ENCODE measurements at regions not wholly inside any gene's neighbourhood (a gene's known extent, or its start where the extent isn't known, plus 50 kb on each side); places are given as distances from the start of the nearest gene placed in this dataset.

DNA sequence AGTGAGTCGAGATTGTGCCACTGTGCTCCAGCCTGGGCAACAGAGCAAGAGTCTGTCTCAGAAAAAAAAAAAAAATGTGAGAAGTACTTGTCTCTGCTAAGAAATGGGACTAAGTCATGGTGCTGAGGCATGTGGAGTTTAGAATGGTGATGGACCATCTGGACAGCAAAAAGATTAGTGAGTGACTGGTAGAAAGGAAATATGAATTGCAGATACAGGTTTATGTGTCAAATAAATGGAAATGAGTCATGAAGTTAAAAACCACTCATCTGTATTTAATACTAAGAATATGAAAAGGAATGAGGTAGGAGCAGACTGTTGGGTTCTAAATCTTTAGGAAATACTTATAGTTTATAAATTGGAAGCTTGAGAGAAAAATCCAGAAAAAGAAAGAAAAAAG lies 625.7 kb upstream of the ANKRD30A start:
- DNase-seq (ENCODE audit: low spot score), result peak; percentile 44
- H3K36me3 ChIP-seq (ENCODE audit: insufficient read depth, low read length, poor library complexity, severe bottlenecking), result no peaks in the 10 kb centered on the region
- peaks cover 10% of the 10 kb centered on the region for H3K4me1 ChIP-seq (ENCODE audit: insufficient read depth, low read length, poor library complexity, severe bottlenecking)
- POLR2A ChIA-PET (ENCODE audit: low non-redundant PET), result no interaction called here
- intact Hi-C loops (cut with micrococcal nuclease; ENCODE audit: unreplicated experiment), result loop anchor here (10.0 kb wide), 1 partner anchor 865 kb away; no protein-coding TSS in a partner anchor
- TF ChIP-seq, protein P1, sequence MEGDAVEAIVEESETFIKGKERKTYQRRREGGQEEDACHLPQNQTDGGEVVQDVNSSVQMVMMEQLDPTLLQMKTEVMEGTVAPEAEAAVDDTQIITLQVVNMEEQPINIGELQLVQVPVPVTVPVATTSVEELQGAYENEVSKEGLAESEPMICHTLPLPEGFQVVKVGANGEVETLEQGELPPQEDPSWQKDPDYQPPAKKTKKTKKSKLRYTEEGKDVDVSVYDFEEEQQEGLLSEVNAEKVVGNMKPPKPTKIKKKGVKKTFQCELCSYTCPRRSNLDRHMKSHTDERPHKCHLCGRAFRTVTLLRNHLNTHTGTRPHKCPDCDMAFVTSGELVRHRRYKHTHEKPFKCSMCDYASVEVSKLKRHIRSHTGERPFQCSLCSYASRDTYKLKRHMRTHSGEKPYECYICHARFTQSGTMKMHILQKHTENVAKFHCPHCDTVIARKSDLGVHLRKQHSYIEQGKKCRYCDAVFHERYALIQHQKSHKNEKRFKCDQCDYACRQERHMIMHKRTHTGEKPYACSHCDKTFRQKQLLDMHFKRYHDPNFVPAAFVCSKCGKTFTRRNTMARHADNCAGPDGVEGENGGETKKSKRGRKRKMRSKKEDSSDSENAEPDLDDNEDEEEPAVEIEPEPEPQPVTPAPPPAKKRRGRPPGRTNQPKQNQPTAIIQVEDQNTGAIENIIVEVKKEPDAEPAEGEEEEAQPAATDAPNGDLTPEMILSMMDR (conservative IDR thresholded peaks at IDR 0.05; ENCODE audit: low read depth, low read length), result no peak
- TF ChIP-seq EZH2 (IDR thresholded peaks at IDR 0.05; ENCODE audit: borderline replicate concordance, low read depth, low read length, poor library complexity, severe bottlenecking), result no peak
- BruUV-seq (replicated peaks), result no TSS peak
- H3K27ac ChIP-seq (ENCODE audit: low read depth, low read length, poor library complexity, severe bottlenecking), result no peak overlapping the region
- H3K27me3 ChIP-seq (replicated peaks; ENCODE audit: insufficient read depth, low read depth, low read length, poor library complexity), result no peaks in the 10 kb centered on the region
- CTCF ChIA-PET, result no interaction called here
- no peak overlapping the region for H3K4me3 ChIP-seq (ENCODE audit: low read depth, low read length, poor library complexity, severe bottlenecking)
- no peaks in the 10 kb centered on the region for H3K9me3 ChIP-seq (ENCODE audit: low read depth, low read length, poor library complexity, severe bottlenecking)

DNA sequence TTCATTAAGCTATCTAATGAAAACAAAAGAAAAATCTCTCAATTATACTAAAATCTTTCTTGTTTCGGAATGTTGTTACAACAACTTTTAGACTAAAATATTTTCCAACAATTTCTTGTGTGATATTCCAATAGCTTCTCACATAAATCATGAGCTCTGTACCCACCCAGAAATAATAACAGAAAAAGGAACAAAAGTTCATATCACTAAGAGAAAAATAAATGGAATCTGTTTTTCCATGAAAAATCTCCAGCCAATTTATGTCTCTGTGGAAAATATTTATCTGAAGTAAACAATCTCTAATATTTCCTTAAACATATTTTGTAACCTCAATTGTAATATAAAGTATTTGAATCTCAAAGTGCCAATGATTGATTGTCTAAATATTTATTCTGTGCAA lies 628.6 kb upstream of the ANKRD30A start:
- intact Hi-C loops (cut with micrococcal nuclease; ENCODE audit: unreplicated experiment), result loop anchor here (10.0 kb wide), 1 partner anchor 862 kb away; no protein-coding TSS in a partner anchor
- CTCF ChIA-PET, result no interaction called here
- DNase-seq (ENCODE audit: low spot score), result no peak
- no peaks in the 10 kb centered on the region for H3K27me3 ChIP-seq (replicated peaks; ENCODE audit: insufficient read depth, low read depth, low read length, poor library complexity)
- no peaks in the 10 kb centered on the region for H3K9me3 ChIP-seq (ENCODE audit: low read depth, low read length, poor library complexity, severe bottlenecking)
- H3K27ac ChIP-seq (ENCODE audit: low read depth, low read length, poor library complexity, severe bottlenecking), result no peak overlapping the region
- H3K4me3 ChIP-seq (ENCODE audit: low read depth, low read length, poor library complexity, severe bottlenecking), result no peak overlapping the region
- BruUV-seq (replicated peaks), result no TSS peak
- POLR2A ChIA-PET (ENCODE audit: low non-redundant PET), result no interaction called here
- H3K36me3 ChIP-seq (ENCODE audit: insufficient read depth, low read length, poor library complexity, severe bottlenecking), result no peaks in the 10 kb centered on the region
- peaks cover 5% of the 10 kb centered on the region for H3K4me1 ChIP-seq (ENCODE audit: insufficient read depth, low read length, poor library complexity, severe bottlenecking)
- TF ChIP-seq EZH2 (IDR thresholded peaks at IDR 0.05; ENCODE audit: borderline replicate concordance, low read depth, low read length, poor library complexity, severe bottlenecking), result no peak
- TF ChIP-seq, protein P1 (conservative IDR thresholded peaks at IDR 0.05; ENCODE audit: low read depth, low read length), result no peak

DNA sequence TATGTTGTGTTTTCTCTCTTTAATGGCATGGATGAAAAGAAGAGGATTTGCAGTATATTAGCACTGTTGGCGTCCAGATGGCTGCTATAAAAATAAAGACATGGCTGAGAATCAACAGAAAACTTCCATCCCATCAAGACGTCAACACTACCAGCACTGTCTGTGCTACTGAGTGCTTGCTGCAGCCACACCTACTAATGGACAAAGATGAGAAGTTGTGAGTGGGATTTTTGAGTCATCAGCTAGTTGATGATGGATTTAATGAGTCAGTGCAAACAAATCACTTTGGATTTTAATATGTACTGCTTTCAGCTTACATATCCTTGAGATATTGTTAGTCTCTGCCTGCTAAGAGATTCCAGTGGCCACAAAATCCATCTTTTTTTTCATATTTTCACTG lies 631.0 kb upstream of the ANKRD30A start:
- DNase-seq (ENCODE audit: low spot score), result no peak
- Histone ChIP-seq H3K4me1 (ENCODE audit: insufficient read depth, low read length, poor library complexity, severe bottlenecking) (peaks cover 13% of the 10 kb centered on the region), H3K27me3 (replicated peaks; ENCODE audit: insufficient read depth, low read depth, low read length, poor library complexity) (no peaks in the 10 kb centered on the region), H3K9me3 (ENCODE audit: low read depth, low read length, poor library complexity, severe bottlenecking) (no peaks in the 10 kb centered on the region), H3K4me3 (ENCODE audit: low read depth, low read length, poor library complexity, severe bottlenecking) (no peak overlapping the region), H3K36me3 (ENCODE audit: insufficient read depth, low read length, poor library complexity, severe bottlenecking) (no peaks in the 10 kb centered on the region), H3K27ac (ENCODE audit: low read depth, low read length, poor library complexity, severe bottlenecking) (no peak overlapping the region)
- no TSS peak for BruUV-seq (replicated peaks)
- ChIA-PET POLR2A (ENCODE audit: low non-redundant PET) (no interaction called here), CTCF (no interaction called here)
- intact Hi-C loops (cut with micrococcal nuclease; ENCODE audit: unreplicated experiment), result loop anchor here (10.0 kb wide), 1 partner anchor 860 kb away; no protein-coding TSS in a partner anchor
- no peak for TF ChIP-seq EZH2 (IDR thresholded peaks at IDR 0.05; ENCODE audit: borderline replicate concordance, low read depth, low read length, poor library complexity, severe bottlenecking)
- TF ChIP-seq, protein P1 (conservative IDR thresholded peaks at IDR 0.05; ENCODE audit: low read depth, low read length), result no peak

All from A673 (cell line).